ENCODE measurements at regions not wholly inside any gene's neighbourhood (a gene's known extent, or its start where the extent isn't known, plus 50 kb on each side); places are given as distances from the start of the nearest gene placed in this dataset.

- no peak for DNase-seq (ENCODE audit: extremely low read depth, low read depth)
- no peak for TF ChIP-seq CTCF (IDR thresholded peaks at IDR 0.05; ENCODE audit: low read depth, low read length)
Observed at GRCh38 chr1:189510827-189511226, 966.8 kb downstream of the BRINP3 start.

GRCh38 chr1:189513091-189513490, 964.6 kb downstream of the BRINP3 start:
- no peak for TF ChIP-seq CTCF (IDR thresholded peaks at IDR 0.05; ENCODE audit: low read depth, low read length)
- no peak for DNase-seq (ENCODE audit: extremely low read depth, low read depth)

GRCh38 chr1:189522441-189522840, 955.2 kb downstream of the BRINP3 start:
- DNase-seq (ENCODE audit: extremely low read depth, low read depth): no peak

DNA sequence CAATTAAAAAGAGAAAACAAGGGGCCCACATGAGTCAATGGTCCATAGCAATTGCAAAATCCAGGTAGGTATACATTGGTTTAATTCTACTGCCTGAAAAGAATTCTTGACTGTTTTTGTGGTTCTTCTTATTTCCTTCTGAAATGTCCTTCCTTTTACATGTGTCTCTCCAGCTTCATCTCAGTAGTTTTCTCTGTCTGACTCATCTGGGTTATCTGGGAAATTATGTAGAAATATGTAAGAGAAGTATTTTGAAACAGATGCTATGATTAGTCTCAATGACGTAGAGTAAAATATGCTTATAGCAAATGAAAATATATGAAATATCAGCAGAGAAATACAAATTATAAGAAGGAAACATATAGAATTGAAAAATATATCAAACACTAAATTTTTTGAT, 953.2 kb downstream of the BRINP3 start:
- TF ChIP-seq CTCF (IDR thresholded peaks at IDR 0.05; ENCODE audit: low read depth, low read length): no peak
- no peak for DNase-seq (ENCODE audit: extremely low read depth, low read depth)

More at GRCh38 chr1:189522441-189522840, 955.2 kb downstream of the BRINP3 start:
- no peak for TF ChIP-seq CTCF (IDR thresholded peaks at IDR 0.05; ENCODE audit: low read depth, low read length)

DNA sequence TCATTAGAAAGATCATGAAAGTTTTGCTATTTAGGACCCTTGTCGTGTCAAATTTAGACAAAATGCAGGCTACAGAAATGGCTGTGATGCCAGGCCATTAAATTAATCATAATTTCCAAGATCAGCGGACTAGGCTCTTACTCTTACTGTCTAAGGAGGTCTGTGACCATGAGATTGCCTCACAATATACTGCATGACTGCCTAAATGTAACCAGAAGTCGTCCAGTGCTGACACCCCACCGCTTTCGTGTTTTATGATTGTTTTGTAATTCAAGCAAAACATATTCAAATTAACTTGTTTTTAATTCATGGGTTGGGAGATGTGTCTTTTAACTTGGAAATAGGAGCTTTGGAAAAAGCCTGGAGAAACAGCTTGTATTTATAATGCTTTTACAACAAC, 947.5 kb downstream of the BRINP3 start:
- DNase-seq (ENCODE audit: extremely low read depth, low read depth): no peak
- no peak for TF ChIP-seq CTCF (IDR thresholded peaks at IDR 0.05; ENCODE audit: low read depth, low read length)

DNA sequence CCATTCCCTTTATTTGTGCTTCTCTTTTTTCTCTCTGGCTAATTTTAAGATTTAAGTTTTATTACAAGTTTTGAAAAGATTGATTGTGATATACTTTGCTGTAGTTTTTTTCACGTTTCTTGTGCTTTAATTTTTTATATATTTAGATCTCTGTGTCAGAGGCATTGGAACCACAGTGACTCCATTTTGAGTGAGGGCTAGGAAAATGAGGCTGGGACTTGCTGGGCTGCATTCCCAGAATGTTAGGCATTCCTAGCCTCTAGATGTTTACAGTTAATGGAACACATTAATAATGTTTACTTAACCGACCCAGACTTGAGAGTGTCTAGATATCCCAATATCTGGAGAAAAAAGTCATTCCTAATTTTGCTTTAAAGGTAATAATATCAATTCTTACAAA, 939.4 kb downstream of the BRINP3 start:
- no peak for TF ChIP-seq CTCF (IDR thresholded peaks at IDR 0.05; ENCODE audit: low read depth, low read length)
- no peak for DNase-seq (ENCODE audit: extremely low read depth, low read depth)

DNA sequence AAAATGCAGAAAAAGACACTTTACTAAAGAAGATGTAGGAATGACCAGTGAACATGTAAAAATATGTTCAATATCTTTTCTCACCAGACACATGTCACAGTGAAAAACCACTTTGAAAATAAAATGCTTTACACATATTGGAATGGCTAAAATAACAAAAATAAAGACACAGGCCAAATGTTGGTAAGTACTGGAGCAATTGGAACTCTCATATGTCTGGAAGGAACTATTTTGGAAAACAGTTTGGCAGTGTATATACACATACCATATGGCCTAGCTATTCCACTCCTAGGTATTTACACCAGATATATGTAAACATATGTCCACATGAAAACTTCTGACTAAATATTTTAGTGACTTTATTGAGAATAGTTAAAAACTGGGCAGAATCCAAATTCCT, 927.2 kb downstream of the BRINP3 start:
- TF ChIP-seq CTCF (IDR thresholded peaks at IDR 0.05; ENCODE audit: low read depth, low read length): no peak

More for the DNA sequence above, 927.2 kb downstream of the BRINP3 start:
- no peak for DNase-seq (ENCODE audit: extremely low read depth, low read depth)
